ENCODE measurements at regions not wholly inside any gene's neighbourhood (a gene's known extent, or its start where the extent isn't known, plus 50 kb on each side); places are given as distances from the start of the nearest gene placed in this dataset.

GRCh38 chr2:217150236-217150635, 290.4 kb upstream of the TNP1 start:
- TF ChIP-seq POLR2A (IDR thresholded peaks at IDR 0.05; ENCODE audit: low read depth, low read length) (no peak), PAX5 (IDR thresholded peaks at IDR 0.05; ENCODE audit: insufficient read depth, low read length, severe bottlenecking) (no peak)
- DNase-seq (ENCODE audit: insufficient read length, low spot score) = no peak
- FAIRE-seq = no peak

- FAIRE-seq = no peak
- no peak for DNase-seq (ENCODE audit: insufficient read length, low spot score)
- TF ChIP-seq SPI1 (IDR thresholded peaks at IDR 0.05; ENCODE audit: low read depth, low read length) (no peak), POLR2AphosphoS5 (IDR thresholded peaks at IDR 0.05; ENCODE audit: low read depth, low read length) (no peak)
Observed at GRCh38 chr2:217149087-217149660, 289.3 kb upstream of the TNP1 start.

- TF ChIP-seq PAX5 (IDR thresholded peaks at IDR 0.05; ENCODE audit: insufficient read depth, low read length, severe bottlenecking) (no peak), TAF1 (IDR thresholded peaks at IDR 0.05; ENCODE audit: low read depth, low read length) (no peak)
- FAIRE-seq (no peak), DNase-seq (ENCODE audit: insufficient read length, low spot score) (no peak)
Observed at GRCh38 chr2:217147818-217148217, 288.0 kb upstream of the TNP1 start.

- DNase-seq (ENCODE audit: insufficient read length, low spot score) = no peak
- no peak for TF ChIP-seq TAF1 (IDR thresholded peaks at IDR 0.05; ENCODE audit: low read depth, low read length)
- TF ChIP-seq POU2F2 (IDR thresholded peaks at IDR 0.05; ENCODE audit: low read depth, low read length) = no peak
- no peak for TF ChIP-seq SPI1 (IDR thresholded peaks at IDR 0.05; ENCODE audit: low read depth, low read length)
- TF ChIP-seq PAX5 (IDR thresholded peaks at IDR 0.05; ENCODE audit: insufficient read depth, low read length, severe bottlenecking) = no peak
- no peak for TF ChIP-seq POLR2AphosphoS5 (IDR thresholded peaks at IDR 0.05; ENCODE audit: low read depth, low read length)
- no peak for TF ChIP-seq POLR2A (IDR thresholded peaks at IDR 0.05; ENCODE audit: low read depth, low read length)
- no peak for FAIRE-seq
Observed at GRCh38 chr2:217146956-217147355, 287.1 kb upstream of the TNP1 start.

GRCh38 chr2:217142649-217143266, 282.9 kb upstream of the TNP1 start:
- FAIRE-seq = no peak

GRCh38 chr2:217138284-217138683, 278.4 kb upstream of the TNP1 start:
- DNase-seq (ENCODE audit: insufficient read length, low spot score) (no peak), FAIRE-seq (no peak)
- TF ChIP-seq TAF1 (IDR thresholded peaks at IDR 0.05; ENCODE audit: low read depth, low read length) (no peak), SPI1 (IDR thresholded peaks at IDR 0.05; ENCODE audit: low read depth, low read length) (no peak), PAX5 (IDR thresholded peaks at IDR 0.05; ENCODE audit: insufficient read depth, low read length, severe bottlenecking) (no peak), POLR2A (IDR thresholded peaks at IDR 0.05; ENCODE audit: low read depth, low read length) (no peak), POLR2AphosphoS5 (IDR thresholded peaks at IDR 0.05; ENCODE audit: low read depth, low read length) (no peak), POU2F2 (IDR thresholded peaks at IDR 0.05; ENCODE audit: low read depth, low read length) (no peak)

More at GRCh38 chr2:217142649-217143266, 282.9 kb upstream of the TNP1 start:
- DNase-seq (ENCODE audit: insufficient read length, low spot score) = no peak
- no peak for TF ChIP-seq POU2F2 (IDR thresholded peaks at IDR 0.05; ENCODE audit: low read depth, low read length)
- no peak for TF ChIP-seq PAX5 (IDR thresholded peaks at IDR 0.05; ENCODE audit: insufficient read depth, low read length, severe bottlenecking)
- no peak for TF ChIP-seq POLR2A (IDR thresholded peaks at IDR 0.05; ENCODE audit: low read depth, low read length)
- no peak for TF ChIP-seq POLR2AphosphoS5 (IDR thresholded peaks at IDR 0.05; ENCODE audit: low read depth, low read length)
- TF ChIP-seq TAF1 (IDR thresholded peaks at IDR 0.05; ENCODE audit: low read depth, low read length) = no peak
- TF ChIP-seq SPI1 (IDR thresholded peaks at IDR 0.05; ENCODE audit: low read depth, low read length) = no peak

GRCh38 chr2:217127744-217128143, 267.9 kb upstream of the TNP1 start:
- DNase-seq (ENCODE audit: insufficient read length, low spot score) = no peak
- TF ChIP-seq POLR2AphosphoS5 (IDR thresholded peaks at IDR 0.05; ENCODE audit: low read depth, low read length) (no peak), POU2F2 (IDR thresholded peaks at IDR 0.05; ENCODE audit: low read depth, low read length) (no peak), TAF1 (IDR thresholded peaks at IDR 0.05; ENCODE audit: low read depth, low read length) (no peak), PAX5 (IDR thresholded peaks at IDR 0.05; ENCODE audit: insufficient read depth, low read length, severe bottlenecking) (no peak), POLR2A (IDR thresholded peaks at IDR 0.05; ENCODE audit: low read depth, low read length) (no peak), SPI1 (IDR thresholded peaks at IDR 0.05; ENCODE audit: low read depth, low read length) (no peak)
- no peak for FAIRE-seq

GRCh38 chr2:217125014-217125413, 265.1 kb upstream of the TNP1 start:
- DNase-seq (ENCODE audit: insufficient read length, low spot score) (no peak), FAIRE-seq (no peak)
- TF ChIP-seq PAX5 (IDR thresholded peaks at IDR 0.05; ENCODE audit: insufficient read depth, low read length, severe bottlenecking) = no peak
- no peak for TF ChIP-seq SPI1 (IDR thresholded peaks at IDR 0.05; ENCODE audit: low read depth, low read length)
- no peak for TF ChIP-seq POLR2A (IDR thresholded peaks at IDR 0.05; ENCODE audit: low read depth, low read length)
- no peak for TF ChIP-seq POLR2AphosphoS5 (IDR thresholded peaks at IDR 0.05; ENCODE audit: low read depth, low read length)
- no peak for TF ChIP-seq TAF1 (IDR thresholded peaks at IDR 0.05; ENCODE audit: low read depth, low read length)
- TF ChIP-seq POU2F2 (IDR thresholded peaks at IDR 0.05; ENCODE audit: low read depth, low read length) = no peak

- FAIRE-seq (no peak), DNase-seq (ENCODE audit: insufficient read length, low spot score) (no peak)
- no peak for TF ChIP-seq PAX5 (IDR thresholded peaks at IDR 0.05; ENCODE audit: insufficient read depth, low read length, severe bottlenecking)
- no peak for TF ChIP-seq SPI1 (IDR thresholded peaks at IDR 0.05; ENCODE audit: low read depth, low read length)
- no peak for TF ChIP-seq POLR2AphosphoS5 (IDR thresholded peaks at IDR 0.05; ENCODE audit: low read depth, low read length)
- no peak for TF ChIP-seq POU2F2 (IDR thresholded peaks at IDR 0.05; ENCODE audit: low read depth, low read length)
- no peak for TF ChIP-seq TAF1 (IDR thresholded peaks at IDR 0.05; ENCODE audit: low read depth, low read length)
- no peak for TF ChIP-seq POLR2A (IDR thresholded peaks at IDR 0.05; ENCODE audit: low read depth, low read length)
Observed at GRCh38 chr2:217124050-217124449, 264.2 kb upstream of the TNP1 start.

- no peak for TF ChIP-seq POU2F2 (IDR thresholded peaks at IDR 0.05; ENCODE audit: low read depth, low read length)
- no peak for TF ChIP-seq TAF1 (IDR thresholded peaks at IDR 0.05; ENCODE audit: low read depth, low read length)
- TF ChIP-seq PAX5 (IDR thresholded peaks at IDR 0.05; ENCODE audit: insufficient read depth, low read length, severe bottlenecking) = no peak
- FAIRE-seq (no peak), DNase-seq (ENCODE audit: insufficient read length, low spot score) (no peak)
Observed at GRCh38 chr2:217121565-217121964, 261.7 kb upstream of the TNP1 start.
